Upper lobe of left lung (tissue), 6 donors: ENCODE measurements at regions not wholly inside any gene's neighbourhood (a gene's known extent, or its start where the extent isn't known, plus 50 kb on each side); places are given as distances from the start of the nearest gene placed in this dataset.

Experiments
- ATAC-seq, 2 donors: fragments of 200-7000 bp; cut with Tn5 transposase; one replicate each; pipeline ENCODE4 v1.9.1; 2022; ENCODE audit warnings: mild to moderate bottlenecking in 2 of 2, moderate library complexity in 2 of 2; ENCODE audit not compliant: low FRiP score in 2 of 2
- DNase-seq, 2 donors: peaks; one replicate each; pipeline ENCODE4 v3.0.0-alpha.2; 2019 to 2020
- H3K27ac ChIP-seq, 4 donors: fragments of 200-600 bp; sonication (generic); one replicate each; pipeline ENCODE4 v1.5.1; 2016 to 2019
- H3K27me3 ChIP-seq, 4 donors: fragments of 200-600 bp; sonication (generic); one replicate each; pipeline ENCODE4 v1.5.1; 2017 to 2019
- H3K36me3 ChIP-seq, 4 donors: fragments of 200-600 bp; sonication (generic); one replicate each; pipeline ENCODE4 v1.5.1; 2016 to 2019
- H3K4me1 ChIP-seq, 4 donors: fragments of 200-600 bp; sonication (generic); one replicate each; pipeline ENCODE4 v1.5.1; 2018 to 2019
- H3K4me3 ChIP-seq, 4 donors: fragments of 200-600 bp; sonication (generic); one replicate each; pipeline ENCODE4 v1.5.1; 2017 to 2019; ENCODE audit warnings: mild to moderate bottlenecking in 2 of 4, moderate library complexity in 1 of 4
- H3K9me3 ChIP-seq, 4 donors: fragments of 200-600 bp; sonication (generic); one replicate each; pipeline ENCODE4 v1.5.1; 2018 to 2019
- EP300 ChIP-seq, 4 donors: sonication (generic); formaldehyde crosslinking; IDR thresholded peaks; one replicate each; pipeline ENCODE4 v1.5.1; 2017; ENCODE audit warnings: antibody characterized with exemption in 4 of 4, control low read depth in 2 of 4
- POLR2A ChIP-seq, 4 donors: fragments of 450-650 bp; IDR thresholded peaks; one replicate each; pipeline ENCODE4 v1.5.1; 2016 to 2017; ENCODE audit warnings: antibody characterized with exemption in 4 of 4, mild to moderate bottlenecking in 2 of 4
- POLR2AphosphoS5 ChIP-seq, 2 donors: sonication (generic); formaldehyde crosslinking; IDR thresholded peaks; one replicate each; pipeline ENCODE4 v1.5.1; 2017; ENCODE audit warnings: antibody characterized with exemption in 2 of 2
- WGBS, 2 donors: methylation state at CpG; one replicate each; pipeline ENCODE4 v1.1.5; 2017 to 2018; 5-methylcytosine and 5-hydroxymethylcytosine counted together
- TF ChIP-seq, protein P1 (sequence below), 6 experiments: fragments of 450-650 bp in 4 of 6; fragments of 200-600 bp in 2 of 6; sonication (generic) in 2 of 6; IDR thresholded peaks; one replicate each; pipeline ENCODE4 v1.5.1; 2016 to 2019; ENCODE audit warnings: antibody characterized with exemption in 6 of 6
- donor health status: DM: no; HTN: no; CAD: no; lungs with moderate emphysema.
- donor health status: DM: no; HTN: yes; CAD: no; lungs with severe emphysema.

DNA sequence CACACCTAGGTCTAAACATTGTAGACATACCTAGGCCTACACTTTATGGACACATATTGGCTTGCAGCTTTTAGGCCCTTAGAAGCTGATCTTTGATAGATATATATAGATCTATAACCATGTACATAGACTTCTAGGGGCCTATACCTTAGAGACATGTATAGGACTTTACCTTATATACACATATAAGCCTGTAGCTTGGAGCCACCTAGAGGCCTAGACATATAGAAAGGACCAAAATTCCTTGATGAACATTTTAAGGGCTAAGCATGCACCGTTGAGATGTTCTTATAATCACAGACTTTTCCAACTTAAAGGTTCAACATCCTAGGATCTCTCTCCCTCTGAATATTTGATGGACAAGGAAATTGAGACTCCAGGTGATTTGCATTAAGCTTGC lies 371.7 kb upstream of the SASH1 start:
- H3K9me3 ChIP-seq = no peaks in the 10 kb centered on the region
- no peak overlapping the region for H3K27ac ChIP-seq
- ATAC-seq = no peak
- H3K4me1 ChIP-seq = no peaks in the 10 kb centered on the region
- 78 to 86% methylated on average over 1 of the region's 1 CpG for WGBS, 2 donors
- no peaks in the 10 kb centered on the region for H3K27me3 ChIP-seq
- no peaks in the 10 kb centered on the region for H3K36me3 ChIP-seq
- DNase-seq = no peak
- H3K4me3 ChIP-seq = no peak overlapping the region
- TF ChIP-seq EP300 (IDR thresholded peaks at IDR 0.05) (no peak), POLR2AphosphoS5 (IDR thresholded peaks at IDR 0.05) (no peak), POLR2A (IDR thresholded peaks at IDR 0.05) (no peak)
- TF ChIP-seq, protein P1, sequence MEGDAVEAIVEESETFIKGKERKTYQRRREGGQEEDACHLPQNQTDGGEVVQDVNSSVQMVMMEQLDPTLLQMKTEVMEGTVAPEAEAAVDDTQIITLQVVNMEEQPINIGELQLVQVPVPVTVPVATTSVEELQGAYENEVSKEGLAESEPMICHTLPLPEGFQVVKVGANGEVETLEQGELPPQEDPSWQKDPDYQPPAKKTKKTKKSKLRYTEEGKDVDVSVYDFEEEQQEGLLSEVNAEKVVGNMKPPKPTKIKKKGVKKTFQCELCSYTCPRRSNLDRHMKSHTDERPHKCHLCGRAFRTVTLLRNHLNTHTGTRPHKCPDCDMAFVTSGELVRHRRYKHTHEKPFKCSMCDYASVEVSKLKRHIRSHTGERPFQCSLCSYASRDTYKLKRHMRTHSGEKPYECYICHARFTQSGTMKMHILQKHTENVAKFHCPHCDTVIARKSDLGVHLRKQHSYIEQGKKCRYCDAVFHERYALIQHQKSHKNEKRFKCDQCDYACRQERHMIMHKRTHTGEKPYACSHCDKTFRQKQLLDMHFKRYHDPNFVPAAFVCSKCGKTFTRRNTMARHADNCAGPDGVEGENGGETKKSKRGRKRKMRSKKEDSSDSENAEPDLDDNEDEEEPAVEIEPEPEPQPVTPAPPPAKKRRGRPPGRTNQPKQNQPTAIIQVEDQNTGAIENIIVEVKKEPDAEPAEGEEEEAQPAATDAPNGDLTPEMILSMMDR (IDR thresholded peaks at IDR 0.05) = no peak

DNA sequence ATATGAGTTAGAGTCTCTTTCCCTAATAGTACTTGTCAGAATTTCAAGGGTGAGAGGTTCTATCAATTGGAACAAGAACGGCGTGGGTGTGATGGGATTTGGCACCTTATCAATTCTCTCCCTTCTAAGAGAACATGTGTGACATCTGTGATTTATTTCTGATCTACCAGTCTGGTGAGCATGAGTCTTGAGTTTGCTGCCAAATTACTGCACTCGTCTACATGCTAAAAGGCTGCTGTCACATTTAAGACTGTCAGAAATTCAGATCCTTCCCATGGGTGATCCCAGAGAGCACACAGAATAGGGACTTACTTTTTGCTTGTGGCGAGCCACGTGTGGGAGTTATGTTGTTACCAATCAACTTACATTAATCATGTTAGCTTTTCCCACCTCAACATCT lies 370.2 kb upstream of the SASH1 start:
- ATAC-seq (no peak), DNase-seq (no peak)
- TF ChIP-seq POLR2AphosphoS5 (IDR thresholded peaks at IDR 0.05) (no peak), POLR2A (IDR thresholded peaks at IDR 0.05) (no peak), EP300 (IDR thresholded peaks at IDR 0.05) (no peak)
- TF ChIP-seq, protein P1 (IDR thresholded peaks at IDR 0.05) = no peak
- H3K9me3 ChIP-seq = no peaks in the 10 kb centered on the region
- H3K36me3 ChIP-seq = no peaks in the 10 kb centered on the region
- 74 to 82% methylated on average over 5 of the region's 5 CpGs for WGBS, 2 donors
- H3K27ac ChIP-seq = no peak overlapping the region
- no peaks in the 10 kb centered on the region for H3K27me3 ChIP-seq
- H3K4me1 ChIP-seq = no peaks in the 10 kb centered on the region
- no peak overlapping the region for H3K4me3 ChIP-seq

DNA sequence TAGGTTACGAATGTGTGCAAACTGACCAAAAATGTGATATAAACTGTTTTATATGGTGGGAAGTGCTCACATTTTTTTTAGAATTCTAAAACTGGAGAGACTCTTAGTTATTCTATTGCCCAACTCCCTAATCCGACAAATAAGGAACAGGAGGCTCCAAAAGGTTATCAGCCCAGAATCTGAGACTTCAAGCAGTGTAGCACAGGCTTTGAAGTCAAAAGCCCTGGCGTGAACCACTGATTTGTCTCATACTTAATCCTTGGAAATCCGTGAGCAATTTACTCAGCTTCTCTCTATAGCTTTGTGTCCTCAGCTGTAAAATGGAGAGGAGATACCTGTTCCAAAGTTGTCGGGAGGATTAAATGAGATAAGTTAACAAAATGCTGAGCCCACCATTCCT lies 368.8 kb upstream of the SASH1 start:
- H3K36me3 ChIP-seq = no peaks in the 10 kb centered on the region
- 83 to 92% methylated on average over 5 of the region's 5 CpGs for WGBS, 2 donors
- H3K27ac ChIP-seq = no peak overlapping the region
- peaks cover 0 to 4% (median 0%) of the 10 kb centered on the region in 4 donors for H3K4me1 ChIP-seq
- TF ChIP-seq EP300 (IDR thresholded peaks at IDR 0.05) (no peak), POLR2A (IDR thresholded peaks at IDR 0.05) (no peak), POLR2AphosphoS5 (IDR thresholded peaks at IDR 0.05) (no peak)
- TF ChIP-seq, protein P1 (IDR thresholded peaks at IDR 0.05) = no peak
- no peaks in the 10 kb centered on the region for H3K9me3 ChIP-seq
- no peak overlapping the region for H3K4me3 ChIP-seq
- ATAC-seq (no peak), DNase-seq (no peak)
- no peaks in the 10 kb centered on the region for H3K27me3 ChIP-seq

DNA sequence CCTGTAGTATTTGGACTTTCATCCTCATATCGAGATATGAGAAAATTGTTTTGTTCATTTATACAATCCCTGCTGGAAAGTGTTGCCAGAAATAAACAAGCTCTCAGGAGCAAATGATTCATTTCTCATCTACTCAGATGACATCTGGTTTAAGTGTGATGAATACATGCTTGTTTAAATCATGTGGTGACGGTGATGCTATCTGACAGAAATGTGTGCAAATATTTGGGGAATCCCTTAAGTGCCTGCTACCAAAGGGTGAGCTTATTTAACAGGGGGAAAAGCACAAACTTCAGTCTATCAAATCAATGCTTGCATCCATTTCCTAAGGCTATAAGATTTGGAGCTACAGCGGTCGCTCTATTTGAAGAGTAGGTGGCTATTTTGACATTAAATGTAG lies 368.3 kb upstream of the SASH1 start:
- ATAC-seq (no peak), DNase-seq (no peak)
- no peak for TF ChIP-seq POLR2A (IDR thresholded peaks at IDR 0.05)
- TF ChIP-seq POLR2AphosphoS5 (IDR thresholded peaks at IDR 0.05) = no peak
- TF ChIP-seq, protein P1 (IDR thresholded peaks at IDR 0.05) = no peak
- no peak for TF ChIP-seq EP300 (IDR thresholded peaks at IDR 0.05)
- Histone ChIP-seq H3K9me3 (no peaks in the 10 kb centered on the region), H3K4me3 (no peak overlapping the region), H3K36me3 (no peaks in the 10 kb centered on the region), H3K4me1 (peaks cover 0 to 4% (median 0%) of the 10 kb centered on the region in 4 donors), H3K27me3 (no peaks in the 10 kb centered on the region), H3K27ac (no peak overlapping the region)
- 70% methylated on average over 4 of the region's 4 CpGs for WGBS, 2 donors

DNA sequence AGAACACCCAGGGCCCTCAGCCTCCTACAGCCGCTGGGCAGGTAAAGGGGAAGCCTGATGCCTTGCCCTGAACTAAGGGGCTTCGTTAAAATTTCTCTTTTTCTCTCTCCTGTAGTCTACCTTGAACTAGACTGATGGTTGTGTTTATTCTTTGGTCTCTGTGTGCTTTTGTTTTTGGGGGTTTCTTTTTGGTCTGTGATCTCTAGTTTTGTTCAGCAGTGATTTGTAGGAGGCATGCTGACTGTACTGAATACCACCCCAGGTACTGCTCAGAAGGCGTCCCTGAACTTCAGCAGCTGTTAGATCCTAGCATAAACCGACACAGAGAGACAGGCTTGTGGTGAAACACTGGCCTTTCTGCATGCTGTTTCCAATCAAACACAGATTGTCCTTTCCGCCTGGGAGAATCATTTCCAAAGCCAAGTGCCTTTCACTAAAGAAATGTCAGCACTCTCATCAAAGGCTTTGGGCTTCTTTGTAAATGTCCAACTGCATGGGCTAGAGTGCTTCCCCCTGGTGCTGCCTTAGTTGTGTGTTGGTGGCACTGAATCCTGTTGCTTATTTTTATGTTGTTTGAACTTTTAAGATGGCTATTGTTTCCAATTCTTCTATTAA lies 364.7 kb upstream of the SASH1 start:
- no peaks in the 10 kb centered on the region for H3K27me3 ChIP-seq
- no peak overlapping the region for H3K27ac ChIP-seq
- 74 to 76% methylated on average over 5 of the region's 5 CpGs for WGBS, 2 donors
- H3K4me1 ChIP-seq = peaks cover 0 to 4% (median 0%) of the 10 kb centered on the region in 4 donors
- no peak overlapping the region for H3K4me3 ChIP-seq
- ATAC-seq (no peak), DNase-seq (no peak)
- peak in 1 of 2 donors; percentile 23 for TF ChIP-seq POLR2AphosphoS5 (IDR thresholded peaks at IDR 0.05)
- TF ChIP-seq, protein P1 (IDR thresholded peaks at IDR 0.05) = no peak
- H3K36me3 ChIP-seq = no peaks in the 10 kb centered on the region
- no peaks in the 10 kb centered on the region for H3K9me3 ChIP-seq
